GM23248 (cell line): ENCODE measurements at regions not wholly inside any gene's neighbourhood (a gene's known extent, or its start where the extent isn't known, plus 50 kb on each side); places are given as distances from the start of the nearest gene placed in this dataset.

Source experiments
- EZH2 ChIP-seq: fragments of 200-600 bp; sonication (generic); IDR thresholded peaks from 2 replicates; pipeline ENCODE4 v1.6.1; 2018; ENCODE audit warnings: antibody characterized with exemption, mild to moderate bottlenecking; ENCODE audit not compliant: insufficient read depth, poor library complexity, severe bottlenecking
- EZH2phosphoT487 ChIP-seq: fragments of 200-600 bp; sonication (generic); IDR thresholded peaks from 2 replicates; pipeline ENCODE4 v1.6.1; 2018; ENCODE audit warnings: antibody characterized with exemption, moderate library complexity, mild to moderate bottlenecking, low read depth; ENCODE audit not compliant: insufficient read depth

DNA sequence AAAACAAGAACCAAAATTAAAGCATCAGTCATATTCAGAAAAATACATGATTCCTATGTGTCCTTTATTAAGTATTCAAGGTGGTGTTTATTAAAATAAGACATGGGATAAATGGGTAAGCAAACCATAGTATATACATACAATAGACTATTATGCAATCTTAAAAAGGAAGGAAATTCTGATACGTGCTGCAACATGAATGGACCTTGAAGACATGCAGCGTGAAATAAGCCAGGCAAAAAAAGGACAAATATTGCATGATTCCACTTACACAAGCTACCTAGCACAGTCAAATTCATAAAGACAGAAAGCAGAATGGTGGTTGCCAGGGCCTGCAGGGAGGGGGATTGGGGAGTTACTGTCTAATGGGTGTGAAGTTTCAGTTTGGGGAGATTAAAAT is 127.7 kb downstream of the DMAC1 start:
- TF ChIP-seq EZH2 (no peak), EZH2phosphoT487 (no peak)
